ENCODE measurements at regions not wholly inside any gene's neighbourhood (a gene's known extent, or its start where the extent isn't known, plus 50 kb on each side); places are given as distances from the start of the nearest gene placed in this dataset.

- no peak for DNase-seq (ENCODE audit: low spot score)
- TF ChIP-seq CTCF (IDR thresholded peaks at IDR 0.05; ENCODE audit: extremely low read depth, missing control alignments), result no peak
Observed at GRCh38 chr7:26458466-26459145, 166.9 kb downstream of the SNX10 start.

- no peak for TF ChIP-seq CTCF (IDR thresholded peaks at IDR 0.05; ENCODE audit: extremely low read depth, missing control alignments)
Observed at GRCh38 chr7:26459540-26460193, 168.0 kb downstream of the SNX10 start.

GRCh38 chr7:26460351-26461085, 168.9 kb downstream of the SNX10 start:
- no peak for TF ChIP-seq CTCF (IDR thresholded peaks at IDR 0.05; ENCODE audit: extremely low read depth, missing control alignments)
- no peak for DNase-seq (ENCODE audit: low spot score)

More at GRCh38 chr7:26459540-26460193, 168.0 kb downstream of the SNX10 start:
- no peak for DNase-seq (ENCODE audit: low spot score)

- no peak for DNase-seq (ENCODE audit: low spot score)
- no peak for TF ChIP-seq CTCF (IDR thresholded peaks at IDR 0.05; ENCODE audit: extremely low read depth, missing control alignments)
Observed at GRCh38 chr7:26461518-26461917, 169.9 kb downstream of the SNX10 start.

DNA sequence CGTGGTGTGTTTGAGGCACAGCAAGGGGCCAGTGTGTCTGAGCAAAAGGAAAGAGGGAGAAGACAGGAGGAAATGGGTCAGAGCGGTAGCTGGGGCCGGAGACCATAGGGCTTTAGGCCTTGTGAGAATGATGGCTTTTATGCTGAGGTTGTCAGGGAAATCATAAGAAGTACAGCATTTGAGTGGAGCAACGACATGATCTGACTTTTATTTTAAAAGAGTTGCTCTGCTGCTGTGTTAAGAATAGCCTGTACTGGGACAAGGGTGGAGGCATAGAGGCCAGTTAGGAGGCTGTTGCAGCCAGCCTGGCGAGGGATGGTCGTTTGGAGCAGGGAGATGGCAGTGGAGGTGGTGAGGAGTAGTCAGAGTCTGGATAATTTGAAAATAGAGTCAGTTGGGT, 174.3 kb downstream of the SNX10 start:
- no peak for TF ChIP-seq CTCF (IDR thresholded peaks at IDR 0.05; ENCODE audit: extremely low read depth, missing control alignments)
- DNase-seq (ENCODE audit: low spot score), result no peak

DNA sequence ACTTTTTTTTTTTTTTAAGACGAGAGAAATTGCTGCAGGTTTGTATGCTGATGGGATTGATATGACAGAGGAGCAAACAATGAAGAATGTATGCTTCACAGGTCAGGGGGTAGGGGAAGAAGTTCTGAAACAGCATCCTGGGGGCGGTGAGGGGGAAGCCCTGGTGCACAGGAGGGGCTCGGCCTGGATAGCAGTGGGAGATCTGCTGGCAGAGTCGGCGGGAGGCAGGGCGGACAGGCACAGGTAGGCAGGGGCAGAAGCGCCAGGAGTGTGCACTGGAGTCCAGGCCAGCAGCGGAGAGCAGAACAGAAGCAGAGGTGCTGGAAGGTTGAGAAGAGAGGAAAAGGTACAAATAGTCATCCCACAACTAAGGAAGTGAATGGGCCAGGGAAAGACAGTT, 175.4 kb downstream of the SNX10 start:
- no peak for DNase-seq (ENCODE audit: low spot score)
- TF ChIP-seq CTCF (IDR thresholded peaks at IDR 0.05; ENCODE audit: extremely low read depth, missing control alignments), result no peak

- no peak for TF ChIP-seq CTCF (IDR thresholded peaks at IDR 0.05; ENCODE audit: extremely low read depth, missing control alignments)
- no peak for DNase-seq (ENCODE audit: low spot score)
Observed at GRCh38 chr7:26467541-26467940, 175.9 kb downstream of the SNX10 start.
